Neural progenitor cell (in vitro differentiated cells): ENCODE measurements at regions not wholly inside any gene's neighbourhood (a gene's known extent, or its start where the extent isn't known, plus 50 kb on each side); places are given as distances from the start of the nearest gene placed in this dataset.

Experiments
- CTCF ChIP-seq: fragments of 200-600 bp; sonication (generic); IDR thresholded peaks from 2 replicates; pipeline ENCODE4 v1.5.1; 2017; ENCODE audit warnings: antibody characterized with exemption, mild to moderate bottlenecking
- EZH2 ChIP-seq: fragments of 200-600 bp; sonication (generic); IDR thresholded peaks from 2 replicates; pipeline ENCODE4 v1.6.1; 2017; ENCODE audit warnings: antibody characterized with exemption, mild to moderate bottlenecking, moderate library complexity
- EZH2phosphoT487 ChIP-seq: fragments of 200-600 bp; sonication (generic); IDR thresholded peaks from 2 replicates; pipeline ENCODE4 v1.6.1; 2017; ENCODE audit warnings: antibody characterized with exemption

GRCh38 chr16:66224186-66224585, 142.3 kb upstream of the CDH5 start:
- TF ChIP-seq CTCF (no peak), EZH2phosphoT487 (no peak), EZH2 (no peak)
